OCI-LY7 (cell line): ENCODE measurements at regions not wholly inside any gene's neighbourhood (a gene's known extent, or its start where the extent isn't known, plus 50 kb on each side); places are given as distances from the start of the nearest gene placed in this dataset.

Source experiments
- BruUV-seq: library from RNA; stranded (reverse); fragments of 400-500 nt; replicated peaks from 2 replicates; lab custom pipeline; 2021; lab: Mats Ljungman, UMichigan
- CTCF ChIA-PET: fragments of 300-600 bp; sonication (Branson Sonifier 250); formaldehyde crosslinking; loops from one replicate; lab custom pipeline; 2022; ENCODE audit warnings: antibody characterized with exemption; ENCODE audit not compliant: unreplicated experiment; lab: Charles Lee
- POLR2A ChIA-PET: fragments of 300-600 bp; sonication (Branson Sonifier 250); formaldehyde crosslinking; loops from one replicate; lab custom pipeline; 2022; ENCODE audit warnings: antibody characterized with exemption; lab: Charles Lee
- DNase-seq: peaks from one replicate; pipeline ENCODE4 v3.0.0-alpha.2; 2015; ENCODE audit warnings: low spot score
- H2AFZ ChIP-seq: fragments of 200-600 bp; sonication (generic), shearing (Covaris generic); 2 replicates; pipeline ENCODE4 v1.6.1; 2014; ENCODE audit warnings: mild to moderate bottlenecking, antibody characterized with exemption, low read length, moderate library complexity
- H3K27ac ChIP-seq: fragments of 200-600 bp; sonication (generic); 2 replicates; pipeline ENCODE4 v1.5.1; 2014; ENCODE audit warnings: mixed run types, low read depth, mild to moderate bottlenecking, moderate library complexity, low read length, inconsistent platforms; ENCODE audit not compliant: poor library complexity, severe bottlenecking
- H3K36me3 ChIP-seq: fragments of 200-600 bp; sonication (generic); 2 replicates; pipeline ENCODE4 v1.6.1; 2014; ENCODE audit warnings: mild to moderate bottlenecking, antibody characterized with exemption, low read length, moderate library complexity, mixed read lengths; ENCODE audit not compliant: insufficient read depth
- H3K4me1 ChIP-seq: fragments of 200-600 bp; sonication (generic); 2 replicates; pipeline ENCODE4 v1.5.1; 2014; ENCODE audit warnings: mild to moderate bottlenecking, low read length; ENCODE audit not compliant: insufficient read depth, poor library complexity, severe bottlenecking
- H3K4me2 ChIP-seq: fragments of 200-600 bp; sonication (generic); 2 replicates; pipeline ENCODE4 v1.6.1; 2014; ENCODE audit warnings: mild to moderate bottlenecking, low read length
- H3K4me3 ChIP-seq: fragments of 200-600 bp; sonication (generic); 2 replicates; pipeline ENCODE4 v1.5.1; 2014; ENCODE audit warnings: mild to moderate bottlenecking, low read depth, low read length; ENCODE audit not compliant: poor library complexity, severe bottlenecking
- H3K79me2 ChIP-seq: fragments of 200-600 bp; sonication (generic); 2 replicates; pipeline ENCODE4 v1.6.1; 2016; ENCODE audit warnings: low read depth, mild to moderate bottlenecking, low read length, moderate library complexity, mixed read lengths; ENCODE audit not compliant: insufficient read depth
- H3K9me2 ChIP-seq: fragments of 200-600 bp; sonication (generic); 2 replicates; pipeline ENCODE4 v1.6.1; 2016; ENCODE audit warnings: mild to moderate bottlenecking, low read length, mixed read lengths; ENCODE audit not compliant: insufficient read depth
- H3K9me3 ChIP-seq: fragments of 200-600 bp; sonication (generic); 2 replicates; pipeline ENCODE4 v1.6.1; 2014; ENCODE audit warnings: mild to moderate bottlenecking, mixed run types, low read length, mixed read lengths
- H4K20me1 ChIP-seq: fragments of 200-600 bp; sonication (generic); 2 replicates; pipeline ENCODE4 v1.6.1; 2014; ENCODE audit warnings: mild to moderate bottlenecking, antibody characterized with exemption, low read length, moderate library complexity, mixed read lengths; ENCODE audit not compliant: insufficient read depth
- EZH2phosphoT487 ChIP-seq: fragments of 200-600 bp; sonication (generic); IDR thresholded peaks from 2 replicates; pipeline ENCODE4 v1.6.1; 2018; ENCODE audit warnings: low read depth, borderline replicate concordance, mild to moderate bottlenecking, mixed run types, antibody characterized with exemption, low read length, moderate library complexity, mixed read lengths
- intact Hi-C: fragments of 100-400 bp; cut with micrococcal nuclease; formaldehyde crosslinking; loops from one replicate; pipeline ENCODE4 v1.10.0; 2022; ENCODE audit not compliant: unreplicated experiment
- TF ChIP-seq, protein P1 (sequence below): fragments of 200-600 bp; sonication (generic); conservative IDR thresholded peaks from 2 replicates; pipeline ENCODE4 v1.5.1; 2014; ENCODE audit warnings: mild to moderate bottlenecking, antibody characterized with exemption, low read length, moderate library complexity, mixed read lengths

DNA sequence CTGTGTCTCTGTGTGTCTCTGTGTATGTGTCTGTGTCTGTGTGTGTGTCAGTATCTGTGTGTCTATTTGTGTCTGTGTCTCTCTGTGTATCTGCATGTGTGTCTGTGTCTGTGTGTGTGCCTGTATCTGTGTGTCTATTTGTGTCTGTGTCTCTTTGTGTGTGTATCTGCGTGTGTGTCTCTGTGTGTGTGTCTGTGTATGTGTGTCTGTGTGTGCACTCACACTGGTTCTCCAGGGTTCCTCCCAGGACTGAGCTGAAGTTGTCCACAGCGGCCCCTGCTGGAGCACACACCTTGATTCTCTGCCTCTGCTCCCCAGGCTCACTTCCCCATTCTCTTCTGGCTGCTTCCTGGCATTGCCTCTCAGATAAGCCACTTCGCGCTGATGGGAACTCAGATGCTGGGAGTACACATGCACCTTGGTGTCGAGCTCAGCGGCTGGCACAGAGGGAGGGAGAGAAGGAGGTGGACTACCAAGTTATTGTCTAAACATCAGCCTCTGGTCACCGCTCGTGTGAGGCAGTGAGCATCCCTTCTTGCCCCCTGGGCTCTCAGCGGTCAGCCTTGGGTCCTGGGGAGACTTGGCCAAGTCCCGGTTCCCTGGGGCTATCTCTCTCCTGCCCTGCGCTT is 104.9 kb upstream of the NXT1 start:
- intact Hi-C loops: no loop called here
- no peak overlapping the region for H3K4me2 ChIP-seq
- no peak overlapping the region for H3K4me3 ChIP-seq
- TF ChIP-seq EZH2phosphoT487: no peak
- TF ChIP-seq, protein P1, sequence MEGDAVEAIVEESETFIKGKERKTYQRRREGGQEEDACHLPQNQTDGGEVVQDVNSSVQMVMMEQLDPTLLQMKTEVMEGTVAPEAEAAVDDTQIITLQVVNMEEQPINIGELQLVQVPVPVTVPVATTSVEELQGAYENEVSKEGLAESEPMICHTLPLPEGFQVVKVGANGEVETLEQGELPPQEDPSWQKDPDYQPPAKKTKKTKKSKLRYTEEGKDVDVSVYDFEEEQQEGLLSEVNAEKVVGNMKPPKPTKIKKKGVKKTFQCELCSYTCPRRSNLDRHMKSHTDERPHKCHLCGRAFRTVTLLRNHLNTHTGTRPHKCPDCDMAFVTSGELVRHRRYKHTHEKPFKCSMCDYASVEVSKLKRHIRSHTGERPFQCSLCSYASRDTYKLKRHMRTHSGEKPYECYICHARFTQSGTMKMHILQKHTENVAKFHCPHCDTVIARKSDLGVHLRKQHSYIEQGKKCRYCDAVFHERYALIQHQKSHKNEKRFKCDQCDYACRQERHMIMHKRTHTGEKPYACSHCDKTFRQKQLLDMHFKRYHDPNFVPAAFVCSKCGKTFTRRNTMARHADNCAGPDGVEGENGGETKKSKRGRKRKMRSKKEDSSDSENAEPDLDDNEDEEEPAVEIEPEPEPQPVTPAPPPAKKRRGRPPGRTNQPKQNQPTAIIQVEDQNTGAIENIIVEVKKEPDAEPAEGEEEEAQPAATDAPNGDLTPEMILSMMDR: peak; percentile 65
- peak; percentile 22 for DNase-seq
- H3K9me3 ChIP-seq: no peaks in the 10 kb centered on the region
- no peaks in the 10 kb centered on the region for H3K9me2 ChIP-seq
- H3K4me1 ChIP-seq: peaks cover 3% of the 10 kb centered on the region
- no peak overlapping the region for H3K27ac ChIP-seq
- H3K36me3 ChIP-seq: no peaks in the 10 kb centered on the region
- H4K20me1 ChIP-seq: no peaks in the 10 kb centered on the region
- no TSS peak for BruUV-seq
- no peaks in the 10 kb centered on the region for H3K79me2 ChIP-seq
- no peak overlapping the region for H2AFZ ChIP-seq
- ChIA-PET CTCF (no interaction called here), POLR2A (no interaction called here)

DNA sequence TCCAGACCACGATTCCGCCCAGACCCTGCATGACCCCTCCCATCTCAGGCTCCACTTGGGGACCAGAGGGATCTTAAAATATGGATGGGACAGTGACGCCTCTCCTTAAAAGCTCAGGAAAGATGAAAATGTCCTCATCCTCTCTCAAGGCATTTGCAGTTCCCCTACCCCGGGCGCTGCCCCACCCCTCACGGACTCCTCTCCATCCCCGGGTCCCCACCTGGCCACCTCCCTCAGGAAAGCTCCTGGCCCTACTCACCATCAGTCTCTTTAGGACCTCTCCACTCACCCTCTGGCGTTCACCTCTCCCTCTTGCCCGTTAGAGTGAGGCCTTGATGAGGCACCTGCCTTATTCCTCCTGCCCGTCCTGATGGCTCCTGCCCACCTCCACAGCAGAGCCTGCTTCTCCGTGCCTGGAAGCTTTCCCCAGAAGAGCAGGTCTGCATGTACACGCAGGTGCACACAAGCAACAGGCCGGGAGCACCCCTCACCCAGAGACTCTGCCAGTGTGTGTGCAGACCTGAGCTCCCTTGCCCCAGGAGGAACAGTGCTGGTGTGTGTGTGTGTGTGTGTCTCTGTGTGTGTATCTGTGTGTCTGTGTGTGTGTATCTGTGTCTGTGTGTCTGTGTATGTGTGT is 105.6 kb upstream of the NXT1 start:
- no peak overlapping the region for H3K4me3 ChIP-seq
- no peaks in the 10 kb centered on the region for H4K20me1 ChIP-seq
- H3K27ac ChIP-seq: no peak overlapping the region
- H3K36me3 ChIP-seq: no peaks in the 10 kb centered on the region
- ChIA-PET POLR2A (no interaction called here), CTCF (no interaction called here)
- no peak for DNase-seq
- no peak overlapping the region for H3K4me2 ChIP-seq
- TF ChIP-seq EZH2phosphoT487: no peak
- TF ChIP-seq, protein P1: no peak
- H2AFZ ChIP-seq: no peak overlapping the region
- peaks cover 3% of the 10 kb centered on the region for H3K4me1 ChIP-seq
- no TSS peak for BruUV-seq
- no peaks in the 10 kb centered on the region for H3K9me2 ChIP-seq
- H3K9me3 ChIP-seq: no peaks in the 10 kb centered on the region
- no peaks in the 10 kb centered on the region for H3K79me2 ChIP-seq
- intact Hi-C loops: no loop called here
